GM19452 (cell line): ENCODE measurements at regions not wholly inside any gene's neighbourhood (a gene's known extent, or its start where the extent isn't known, plus 50 kb on each side); places are given as distances from the start of the nearest gene placed in this dataset.

Experiments used
- ATAC-seq: cut with Tn5 transposase; IDR thresholded peaks from one replicate; pipeline ENCODE4 v1.9.1; 2021; ENCODE audit not compliant: unreplicated experiment

DNA sequence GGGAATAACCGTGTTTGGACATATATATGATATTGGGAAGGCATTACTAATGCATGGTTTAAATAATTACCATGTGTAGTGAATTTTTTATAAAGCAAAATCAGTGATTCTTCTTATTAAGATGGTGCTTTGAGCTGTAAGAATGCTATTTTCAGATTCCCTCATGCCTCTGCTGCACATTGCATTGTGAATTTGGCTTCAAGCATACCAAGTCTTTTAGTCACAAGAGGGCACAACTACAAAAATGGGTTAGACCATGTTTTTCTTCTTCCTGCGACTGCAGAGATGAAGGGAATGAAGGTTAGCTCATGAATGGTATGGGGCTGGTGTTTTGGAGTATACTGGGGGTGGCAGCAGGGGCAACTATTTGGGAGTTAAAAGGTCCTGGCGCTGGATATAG lies 320.1 kb downstream of the SLC4A3 start:
- no peak for ATAC-seq

DNA sequence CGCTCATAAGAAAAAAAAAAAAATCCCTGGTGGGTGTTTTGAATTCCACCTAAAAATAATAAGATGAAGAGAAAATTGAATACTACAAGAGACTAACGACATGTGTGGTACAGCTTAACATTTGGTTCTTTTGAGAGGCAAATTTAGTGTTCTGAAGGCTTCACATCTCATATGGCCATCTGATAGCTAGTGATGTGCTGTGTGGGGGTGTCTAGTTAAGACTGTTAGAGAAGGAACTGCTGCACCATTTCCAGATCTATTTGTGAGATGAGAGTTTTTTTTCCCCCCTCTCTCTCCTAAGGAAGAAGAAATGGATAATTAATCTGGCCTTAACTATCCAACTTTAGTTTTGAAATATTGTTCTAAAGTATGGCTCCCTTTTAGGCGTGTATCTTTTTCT lies 321.6 kb downstream of the SLC4A3 start:
- no peak for ATAC-seq

DNA sequence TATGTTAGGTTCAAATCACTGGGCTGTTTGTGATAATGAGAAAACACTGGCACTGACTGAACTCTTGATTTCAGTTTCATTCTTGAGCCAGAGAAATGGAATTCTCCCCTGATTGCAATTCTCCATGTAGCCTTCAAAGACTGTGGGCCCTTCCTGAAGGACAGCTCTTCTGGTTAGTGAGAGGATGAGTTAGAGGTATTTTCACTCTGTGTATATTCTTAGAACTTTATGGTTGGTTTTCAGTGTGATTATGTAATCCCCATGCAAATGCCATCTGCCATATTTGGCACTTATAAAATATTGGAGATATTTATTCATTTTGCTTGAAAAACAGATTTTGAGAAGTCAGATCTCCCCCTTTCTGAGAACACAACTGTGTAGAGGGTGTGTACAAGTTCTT lies 323.7 kb downstream of the SLC4A3 start:
- ATAC-seq, result no peak

DNA sequence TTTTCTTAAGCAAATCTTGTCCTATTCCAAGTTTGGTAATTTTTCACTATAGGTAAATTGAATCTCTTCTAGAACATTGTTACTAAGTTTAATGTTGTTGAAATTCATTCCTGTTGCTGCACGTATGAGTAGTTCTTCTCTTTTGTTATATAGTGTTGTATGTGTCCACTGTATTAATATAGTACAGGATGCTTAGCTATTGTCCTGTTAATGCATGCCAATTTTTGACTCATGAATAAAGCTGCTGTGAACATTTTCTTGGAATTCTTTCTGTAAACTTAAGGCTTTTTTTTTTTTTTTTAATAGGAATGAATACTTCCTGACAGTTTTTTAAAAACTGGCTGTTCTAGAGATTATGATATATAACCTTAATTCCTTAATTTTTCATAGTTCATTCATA lies 326.9 kb downstream of the SLC4A3 start:
- no peak for ATAC-seq

DNA sequence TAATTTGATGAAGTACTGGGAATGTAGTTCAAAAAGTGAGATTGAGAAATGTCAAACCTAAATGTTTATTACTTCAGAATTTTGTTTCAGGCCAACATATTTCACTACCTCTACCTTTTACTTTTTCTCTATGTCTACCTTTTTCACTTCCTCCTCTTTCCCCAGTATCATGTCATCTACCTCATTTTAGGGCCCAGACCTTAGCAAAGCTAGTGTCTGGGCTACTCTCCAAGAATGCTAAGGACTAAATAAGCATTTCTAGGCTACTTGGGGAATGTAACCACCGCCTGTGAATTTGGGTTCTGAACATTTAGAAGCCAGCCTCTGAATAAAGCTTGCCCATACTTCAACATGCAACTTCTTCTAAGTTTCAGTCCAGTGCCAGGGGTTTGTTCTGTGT lies 330.4 kb downstream of the SLC4A3 start:
- no peak for ATAC-seq

DNA sequence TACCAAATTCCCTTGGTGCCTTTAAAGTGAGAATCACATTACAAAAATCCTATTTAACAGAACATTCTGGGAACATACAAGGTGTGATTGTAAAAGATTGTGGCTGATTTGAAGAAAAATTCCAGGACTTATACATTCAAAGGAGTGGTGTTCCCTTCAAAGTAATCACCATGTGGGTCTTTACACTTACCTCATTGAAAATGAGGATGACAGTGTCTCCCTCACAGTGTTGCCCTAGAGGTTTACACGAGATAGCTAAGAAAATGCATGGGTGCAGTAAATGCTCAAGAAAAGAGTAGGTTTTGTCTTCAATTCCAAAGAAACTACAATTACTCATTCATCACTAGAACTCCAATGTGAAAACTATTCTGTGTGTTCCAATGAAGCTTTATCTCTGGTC lies 331.5 kb downstream of the SLC4A3 start:
- no peak for ATAC-seq

DNA sequence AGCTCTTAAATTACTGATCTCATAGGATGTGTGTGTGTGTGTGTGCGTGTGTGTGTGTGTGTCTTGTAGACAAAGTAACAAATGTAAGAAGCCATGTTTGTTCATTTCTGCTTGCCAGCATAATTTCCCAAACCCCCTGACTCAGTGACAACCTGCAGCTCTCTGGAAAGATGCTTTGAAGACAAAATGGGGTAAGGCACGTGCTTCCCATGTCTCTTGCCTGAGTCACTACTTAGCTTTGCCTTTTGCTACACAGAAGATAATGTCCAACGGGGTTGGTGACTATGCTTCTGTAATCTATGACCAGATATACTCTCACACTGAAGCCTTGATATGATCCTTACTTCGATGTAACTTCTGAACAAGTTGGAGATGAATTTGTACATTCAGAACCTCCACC lies 332.0 kb downstream of the SLC4A3 start:
- ATAC-seq, result no peak

DNA sequence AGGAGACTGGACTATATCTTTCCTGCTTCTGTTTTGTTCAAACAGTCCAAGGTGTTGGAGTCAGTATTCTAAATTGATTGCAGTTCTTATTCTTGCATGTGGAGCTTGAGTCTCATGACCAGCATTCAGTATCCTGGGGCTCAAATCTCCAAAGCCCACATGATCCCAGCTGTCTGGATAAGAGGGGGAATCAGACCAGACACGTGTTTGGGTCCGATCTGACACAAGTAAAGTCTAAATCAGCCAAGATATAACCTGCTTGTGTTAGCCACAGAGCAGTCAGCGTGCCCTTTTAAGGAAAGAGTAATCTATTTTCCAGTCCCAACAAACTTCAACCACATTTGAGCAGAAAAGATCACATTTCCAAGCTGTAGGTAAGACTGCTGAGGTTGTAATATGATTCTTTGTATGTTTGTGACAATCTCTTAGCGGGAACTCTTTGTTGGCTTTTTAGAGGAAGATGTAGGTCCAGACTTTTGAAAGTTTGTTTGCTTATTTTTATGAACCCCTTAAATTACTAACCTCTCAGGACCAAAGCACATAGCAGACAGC lies 334.6 kb downstream of the SLC4A3 start:
- no peak for ATAC-seq

DNA sequence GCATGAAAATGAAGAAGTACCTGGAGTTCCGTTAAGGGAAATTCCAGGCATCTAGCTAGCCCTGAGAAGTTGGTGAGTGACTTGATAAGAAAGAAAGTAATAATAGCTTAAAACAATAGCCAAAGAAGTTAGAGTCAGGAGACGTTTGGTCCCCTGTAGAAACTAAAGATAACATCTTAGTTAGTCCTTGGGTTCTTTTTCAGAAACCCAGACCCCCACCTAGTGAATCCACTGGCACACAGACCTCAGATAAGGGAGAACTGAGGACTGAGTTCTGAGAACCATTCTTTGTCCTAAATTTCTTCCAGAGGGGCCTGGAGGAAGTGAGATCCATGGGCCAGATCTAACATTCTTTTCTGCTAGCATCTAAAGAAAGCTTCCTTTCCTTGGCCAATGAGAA lies 335.4 kb downstream of the SLC4A3 start:
- ATAC-seq, result no peak

DNA sequence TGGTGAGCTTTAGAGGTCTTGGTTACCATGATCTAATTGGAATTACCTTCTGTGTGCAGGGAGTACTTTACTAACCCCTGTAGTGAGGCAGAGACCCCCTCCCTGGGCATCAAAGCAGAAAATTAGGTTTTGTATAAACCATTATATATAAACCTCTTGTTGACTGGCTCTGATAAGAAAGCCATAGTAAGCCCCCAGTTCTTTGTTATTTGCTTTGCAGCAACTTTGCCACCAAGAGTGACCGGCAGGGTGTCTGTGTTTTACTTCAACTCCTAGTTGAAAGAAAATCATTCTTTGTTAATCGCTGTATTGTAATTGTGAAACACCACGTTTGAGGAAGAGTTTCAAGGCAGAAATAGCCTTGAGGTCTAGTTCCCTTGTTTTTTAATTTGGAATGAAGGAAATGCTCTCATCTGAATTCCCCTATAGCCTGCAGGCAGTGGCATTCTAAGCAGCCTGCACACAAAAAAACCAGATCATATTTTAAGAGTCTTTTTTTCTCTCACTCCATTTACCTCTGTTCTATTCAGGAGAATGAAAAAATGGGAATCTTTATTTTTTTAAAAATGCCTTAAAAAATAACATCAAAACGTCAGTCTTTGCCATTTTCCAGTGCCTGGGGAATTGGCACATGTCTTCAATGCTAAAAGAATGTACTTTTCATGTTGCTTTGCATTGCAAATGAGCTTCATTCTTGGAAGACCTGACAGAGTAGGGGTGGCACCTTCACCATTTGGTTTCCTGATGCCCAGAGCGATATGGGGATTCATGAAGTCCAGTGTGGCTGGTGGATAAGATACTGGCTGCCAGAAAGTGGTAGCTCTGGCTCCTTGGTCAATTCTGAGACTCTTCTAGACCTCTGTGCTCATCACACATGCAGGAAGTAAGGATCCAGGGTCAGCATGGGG lies 338.1 kb downstream of the SLC4A3 start:
- no peak for ATAC-seq

DNA sequence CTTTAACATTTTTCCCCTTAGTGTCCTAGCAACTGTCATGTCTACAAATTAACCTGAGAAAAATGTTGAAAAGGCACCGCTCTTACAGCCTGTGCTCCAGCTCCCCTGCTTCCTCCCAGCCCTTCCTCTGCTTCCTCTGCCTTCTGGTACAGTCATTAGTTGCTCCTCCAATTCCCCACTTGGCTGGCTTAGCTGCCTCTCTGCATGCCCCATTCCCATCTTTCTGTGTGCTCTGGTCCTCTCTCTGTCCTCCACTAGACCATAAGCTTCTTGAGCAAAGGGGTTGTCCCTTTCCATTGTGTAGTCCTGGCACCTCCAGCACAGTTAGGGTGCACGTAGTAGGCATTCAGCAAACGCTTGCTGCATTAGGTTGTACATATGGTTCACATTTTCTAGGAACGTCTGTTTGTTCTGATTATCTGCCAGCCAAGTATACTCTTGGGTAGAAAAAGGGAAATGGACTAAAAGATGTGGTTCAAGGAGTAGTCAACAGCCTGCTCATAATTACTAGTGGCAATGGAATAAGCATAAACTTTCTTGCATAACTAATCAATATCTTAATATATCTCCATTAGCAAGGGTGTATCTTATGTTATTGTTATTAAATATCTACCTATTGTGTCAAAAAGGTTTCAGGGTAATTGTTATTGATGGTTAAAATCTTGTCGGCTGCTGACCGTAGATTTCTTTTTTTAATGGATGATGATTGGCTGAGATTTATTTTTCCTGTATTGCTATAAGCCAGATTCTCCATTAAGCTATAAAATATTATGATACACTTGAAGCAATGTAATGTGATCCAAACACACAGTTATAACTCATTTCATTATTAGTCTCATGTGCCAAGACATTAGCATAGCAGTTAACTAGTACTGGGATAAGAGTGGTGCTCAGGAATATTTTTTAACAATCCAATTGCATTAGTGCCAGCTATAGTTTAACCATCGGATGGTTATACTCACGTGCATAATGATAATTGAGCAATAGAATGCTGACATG lies 340.1 kb downstream of the SLC4A3 start:
- no peak for ATAC-seq

DNA sequence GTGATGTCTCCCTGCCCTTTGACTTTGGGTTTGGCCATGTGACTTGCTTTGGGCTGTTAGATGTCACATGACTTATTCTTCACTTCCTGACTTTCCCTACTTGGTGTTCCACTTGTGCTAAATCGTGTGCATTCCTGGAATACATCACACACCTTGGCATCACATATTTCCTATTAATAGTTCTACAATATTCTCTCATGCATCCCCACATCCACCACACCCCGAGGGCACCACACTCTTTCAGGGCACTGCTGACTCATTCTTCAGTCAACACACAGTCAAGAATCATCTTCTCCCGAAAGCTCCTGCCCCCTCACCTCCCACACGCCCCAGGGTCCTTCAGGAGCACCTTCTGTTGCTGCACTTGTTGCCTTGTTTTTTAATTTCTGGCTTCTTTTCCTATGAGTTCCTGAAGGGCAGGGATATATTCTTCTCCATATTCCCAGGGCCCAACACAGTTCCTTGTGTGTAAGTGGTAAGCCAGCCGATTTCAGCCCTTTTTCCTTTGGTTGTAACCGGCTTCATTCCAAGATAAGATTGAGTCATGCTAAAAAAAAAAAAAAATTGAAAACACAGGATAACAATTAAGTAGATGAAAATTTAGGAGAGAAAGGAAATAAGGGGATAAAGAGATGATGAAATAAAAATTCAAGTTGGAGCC lies 341.4 kb downstream of the SLC4A3 start:
- ATAC-seq, result no peak

DNA sequence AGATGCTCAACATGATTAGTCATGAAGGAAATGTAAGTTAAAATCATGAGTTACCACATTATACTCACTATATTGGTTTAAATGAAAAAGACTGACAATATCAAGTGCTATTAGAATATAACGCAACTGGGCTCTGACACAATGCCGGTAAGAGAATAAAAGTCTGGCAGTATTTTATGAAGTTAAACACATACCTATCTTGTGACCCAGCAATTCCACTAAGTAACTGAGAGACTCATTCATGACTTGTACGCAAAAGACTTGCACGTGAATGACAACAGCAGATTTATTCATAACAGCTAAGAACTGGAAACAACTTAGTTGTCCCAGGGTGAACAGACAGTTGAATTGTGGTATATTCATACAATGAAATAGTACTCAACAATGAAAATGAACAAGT lies 342.1 kb downstream of the SLC4A3 start:
- ATAC-seq, result no peak

DNA sequence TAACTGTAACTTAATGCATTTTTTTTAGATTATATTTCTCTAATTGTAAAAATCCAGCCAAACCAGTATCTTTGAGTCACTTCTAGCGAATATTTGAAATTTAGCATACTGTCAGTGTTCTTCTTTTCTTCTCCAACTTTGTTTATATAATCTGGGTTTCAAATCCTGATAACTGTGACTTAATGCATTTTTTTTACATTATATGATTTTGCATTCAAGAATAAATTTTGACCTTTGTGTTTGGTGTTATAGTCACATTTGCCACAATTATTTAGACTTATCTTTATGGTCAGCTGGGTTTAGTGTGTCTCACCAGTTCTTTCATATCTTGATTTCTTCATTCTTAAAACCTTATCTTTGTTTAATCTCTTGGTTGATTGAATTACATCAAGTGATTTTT lies 345.7 kb downstream of the SLC4A3 start:
- no peak for ATAC-seq

DNA sequence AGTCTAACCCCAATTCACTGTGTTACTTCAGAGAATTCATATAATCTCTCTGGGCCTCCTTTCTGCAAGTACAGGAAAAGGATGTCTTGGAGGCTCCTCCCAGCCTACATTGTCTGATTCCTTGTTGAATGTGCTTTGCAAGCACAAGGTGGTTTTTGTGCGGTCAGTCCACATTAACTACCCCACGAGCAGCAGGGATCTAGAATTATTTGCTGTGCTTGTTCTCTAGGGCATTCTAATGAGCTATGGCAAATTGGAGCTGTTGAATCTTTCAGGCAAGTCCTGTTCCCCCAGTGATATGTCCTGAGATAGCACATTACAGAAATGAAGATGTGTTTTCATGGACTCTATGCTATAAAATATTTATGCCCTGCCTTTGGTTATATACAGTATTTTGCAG lies 349.4 kb downstream of the SLC4A3 start:
- ATAC-seq, result no peak

DNA sequence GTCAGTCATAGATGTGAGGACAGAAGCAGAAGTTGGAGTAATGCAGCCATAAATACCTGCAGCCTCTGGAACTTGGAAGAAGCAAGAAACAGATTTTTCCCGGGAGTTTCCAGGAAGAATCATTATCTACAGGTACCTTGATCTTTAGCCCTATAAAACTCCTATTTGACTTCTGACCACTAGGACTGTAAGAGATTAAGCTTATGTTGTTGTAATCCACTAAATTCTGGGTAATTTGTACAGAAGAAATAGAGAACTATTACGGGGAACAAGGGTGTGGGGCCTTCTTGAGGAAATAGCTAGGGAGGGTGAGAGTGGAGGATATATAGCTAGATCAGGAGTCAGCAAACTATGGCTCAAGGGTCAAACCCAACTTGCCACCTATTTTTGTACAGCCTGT lies 353.2 kb downstream of the SLC4A3 start:
- ATAC-seq, result no peak

DNA sequence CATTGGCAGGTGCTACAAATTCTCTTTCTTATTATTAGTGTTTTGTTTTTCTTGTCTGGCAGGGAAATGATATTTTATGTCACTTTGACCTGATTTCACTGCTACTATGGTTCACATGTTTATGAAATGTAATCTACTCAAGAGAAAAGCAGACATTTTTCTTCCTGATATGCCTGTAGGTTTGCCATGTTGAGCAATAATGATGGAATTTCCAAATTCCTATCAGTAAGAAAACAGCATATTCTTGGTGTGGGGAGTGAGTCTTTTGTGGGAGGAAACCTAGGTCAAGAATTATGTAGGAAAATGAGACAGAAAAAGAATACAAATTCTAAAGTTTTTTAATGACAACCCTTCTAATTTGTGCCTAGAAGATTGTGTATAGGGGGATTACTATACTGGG lies 356.4 kb downstream of the SLC4A3 start:
- ATAC-seq, result no peak

DNA sequence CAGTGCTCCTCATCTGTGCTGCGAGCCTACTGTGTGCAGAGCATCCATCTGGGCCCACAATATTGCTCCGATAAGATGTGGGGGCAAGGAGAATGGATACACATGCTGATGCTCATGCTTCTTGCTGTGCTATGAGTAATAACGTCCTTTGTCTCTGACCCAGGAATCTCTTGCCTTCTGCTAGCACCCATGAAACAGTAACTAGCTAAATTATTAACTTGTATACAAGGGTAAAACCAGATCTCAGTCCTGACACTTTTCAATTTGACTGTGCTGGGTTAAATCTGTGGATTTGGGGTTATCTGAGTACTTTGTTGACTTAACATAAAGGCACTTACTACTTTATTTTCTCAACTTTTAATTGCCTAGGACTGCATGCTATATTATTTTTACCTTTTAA lies 357.6 kb downstream of the SLC4A3 start:
- no peak for ATAC-seq

DNA sequence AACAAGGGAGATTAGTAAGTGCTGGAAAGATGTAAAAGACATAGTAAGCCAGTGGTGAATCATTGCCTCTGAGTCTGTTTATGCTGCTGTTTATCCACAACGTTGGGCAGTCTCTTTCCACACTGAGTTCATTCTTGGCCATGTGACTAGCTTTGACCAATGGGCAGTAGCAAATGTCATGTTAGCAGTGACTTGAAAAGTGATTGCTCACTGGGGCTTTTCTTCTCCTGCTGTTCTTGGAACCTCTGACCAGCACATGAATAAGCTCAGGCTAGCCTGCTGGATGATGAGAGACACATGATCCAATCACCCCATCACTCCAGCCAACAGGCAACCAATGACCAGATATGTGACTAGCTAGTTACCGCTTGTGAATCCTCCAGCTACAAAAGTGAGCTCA lies 360.4 kb downstream of the SLC4A3 start:
- no peak for ATAC-seq

DNA sequence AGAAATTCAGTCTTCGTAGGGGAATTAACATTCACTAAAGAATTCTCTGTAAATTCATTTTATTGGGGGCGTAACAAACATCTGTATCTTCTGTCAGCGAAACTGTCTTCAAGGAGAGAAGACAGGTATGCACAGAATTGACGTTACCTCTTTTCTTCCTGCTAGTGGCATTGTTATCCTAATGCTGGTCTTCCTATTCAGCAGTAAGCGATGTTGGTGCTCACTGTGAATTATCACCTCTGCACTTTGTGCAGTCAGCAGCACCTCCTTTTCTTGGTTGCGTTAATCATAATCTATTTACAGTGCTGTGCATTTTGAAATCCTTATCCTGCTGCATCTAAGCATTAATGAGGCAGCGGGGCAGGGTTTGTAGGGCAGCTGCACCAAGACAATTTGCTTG lies 362.3 kb downstream of the SLC4A3 start:
- ATAC-seq, result no peak

DNA sequence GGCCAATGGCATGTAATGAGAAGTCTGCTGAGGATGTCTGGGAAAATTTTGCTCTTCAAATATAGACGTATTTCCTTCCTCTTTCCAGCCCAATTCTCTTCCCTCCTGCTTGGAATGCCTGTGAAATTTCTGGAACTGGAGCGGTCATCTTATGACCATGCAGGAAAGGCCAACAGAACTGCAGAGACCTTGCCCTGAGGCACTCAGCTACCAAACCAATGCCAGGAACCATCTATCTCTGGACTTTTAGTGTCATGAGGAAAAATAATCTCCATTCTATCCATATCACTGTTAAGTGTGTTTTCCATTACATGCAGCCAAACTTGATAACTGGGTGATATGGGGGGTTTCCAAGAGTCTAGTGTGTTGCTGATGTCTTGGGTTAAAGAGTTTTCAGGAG lies 363.7 kb downstream of the SLC4A3 start:
- ATAC-seq, result no peak
